ENCODE measurements at regions not wholly inside any gene's neighbourhood (a gene's known extent, or its start where the extent isn't known, plus 50 kb on each side); places are given as distances from the start of the nearest gene placed in this dataset.

GRCh38 chr1:36602184-36602583 is 119.5 kb upstream of the CSF3R start:
- TF ChIP-seq, protein P1, sequence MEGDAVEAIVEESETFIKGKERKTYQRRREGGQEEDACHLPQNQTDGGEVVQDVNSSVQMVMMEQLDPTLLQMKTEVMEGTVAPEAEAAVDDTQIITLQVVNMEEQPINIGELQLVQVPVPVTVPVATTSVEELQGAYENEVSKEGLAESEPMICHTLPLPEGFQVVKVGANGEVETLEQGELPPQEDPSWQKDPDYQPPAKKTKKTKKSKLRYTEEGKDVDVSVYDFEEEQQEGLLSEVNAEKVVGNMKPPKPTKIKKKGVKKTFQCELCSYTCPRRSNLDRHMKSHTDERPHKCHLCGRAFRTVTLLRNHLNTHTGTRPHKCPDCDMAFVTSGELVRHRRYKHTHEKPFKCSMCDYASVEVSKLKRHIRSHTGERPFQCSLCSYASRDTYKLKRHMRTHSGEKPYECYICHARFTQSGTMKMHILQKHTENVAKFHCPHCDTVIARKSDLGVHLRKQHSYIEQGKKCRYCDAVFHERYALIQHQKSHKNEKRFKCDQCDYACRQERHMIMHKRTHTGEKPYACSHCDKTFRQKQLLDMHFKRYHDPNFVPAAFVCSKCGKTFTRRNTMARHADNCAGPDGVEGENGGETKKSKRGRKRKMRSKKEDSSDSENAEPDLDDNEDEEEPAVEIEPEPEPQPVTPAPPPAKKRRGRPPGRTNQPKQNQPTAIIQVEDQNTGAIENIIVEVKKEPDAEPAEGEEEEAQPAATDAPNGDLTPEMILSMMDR (conservative IDR thresholded peaks at IDR 0.05), result no peak
- H3K4me1 ChIP-seq (ENCODE audit: control insufficient read depth, insufficient read depth, low read length), result no peaks in the 10 kb centered on the region
- H3K27me3 ChIP-seq (ENCODE audit: control insufficient read depth, insufficient read depth, low read length, poor library complexity, severe bottlenecking), result peaks cover 59% of the 10 kb centered on the region
- Mint-ChIP-seq H3K27ac (no peak overlapping the region), H3K9me3 (no peaks in the 10 kb centered on the region), H3K27me3 (ENCODE audit: insufficient read depth) (peaks cover 17% of the 10 kb centered on the region), H3K4me1 (no peaks in the 10 kb centered on the region), H3K36me3 (ENCODE audit: low read depth) (no peaks in the 10 kb centered on the region), H3K4me3 (no peak overlapping the region)
- H3K9ac ChIP-seq (ENCODE audit: extremely low read depth, low read length, poor library complexity, severe bottlenecking), result no peak overlapping the region
- no peaks in the 10 kb centered on the region for H3K9me3 ChIP-seq (ENCODE audit: control insufficient read depth, low read length)
- WGBS, 2 experiments (ENCODE audit: insufficient coverage in 1 of 2, insufficient read length in 1 of 2), result 80% methylated on average over 2 to 4 of the region's 4 CpGs
- H3K36me3 ChIP-seq (ENCODE audit: control insufficient read depth, insufficient read depth, low read length), result no peaks in the 10 kb centered on the region
- H3K4me3 ChIP-seq (ENCODE audit: low read length), result no peak overlapping the region
- H3K27ac ChIP-seq (ENCODE audit: low read depth, low read length), result no peak overlapping the region
- no peak for DNase-seq

DNA sequence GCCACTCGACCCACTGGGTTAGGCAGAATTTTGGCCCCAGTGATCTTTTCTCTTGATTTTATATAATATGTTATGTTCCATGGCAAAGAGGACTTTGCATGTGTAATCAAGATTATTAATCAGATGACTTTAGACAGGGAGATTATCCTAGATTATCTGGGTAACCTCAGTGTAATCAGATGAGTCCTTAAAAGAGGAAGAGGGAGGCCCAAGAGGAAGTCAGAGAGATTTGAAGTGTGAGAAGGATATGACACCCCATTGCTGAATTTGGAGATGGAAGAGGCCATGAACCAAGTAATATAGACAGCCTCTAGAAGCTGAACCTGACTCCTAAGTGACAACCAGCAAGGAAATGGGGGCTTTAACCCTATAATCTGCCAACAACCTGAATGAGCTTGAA is 117.1 kb upstream of the CSF3R start:
- H3K27me3 Mint-ChIP-seq (ENCODE audit: insufficient read depth), result peaks cover 18% of the 10 kb centered on the region
- 83 to 84% methylated on average over 1 of the region's 1 CpG for WGBS, 2 experiments (ENCODE audit: insufficient coverage in 1 of 2, insufficient read length in 1 of 2)
- H3K36me3 Mint-ChIP-seq (ENCODE audit: low read depth), result no peaks in the 10 kb centered on the region
- H3K36me3 ChIP-seq (ENCODE audit: control insufficient read depth, insufficient read depth, low read length), result no peaks in the 10 kb centered on the region
- no peak overlapping the region for H3K27ac ChIP-seq (ENCODE audit: low read depth, low read length)
- peaks cover 3% of the 10 kb centered on the region for H3K4me1 Mint-ChIP-seq
- peaks cover 61% of the 10 kb centered on the region for H3K27me3 ChIP-seq (ENCODE audit: control insufficient read depth, insufficient read depth, low read length, poor library complexity, severe bottlenecking)
- no peaks in the 10 kb centered on the region for H3K9me3 ChIP-seq (ENCODE audit: control insufficient read depth, low read length)
- no peak overlapping the region for H3K9ac ChIP-seq (ENCODE audit: extremely low read depth, low read length, poor library complexity, severe bottlenecking)
- no peak for DNase-seq
- H3K9me3 Mint-ChIP-seq, result no peaks in the 10 kb centered on the region
- no peak overlapping the region for H3K27ac Mint-ChIP-seq
- H3K4me1 ChIP-seq (ENCODE audit: control insufficient read depth, insufficient read depth, low read length), result no peaks in the 10 kb centered on the region
- H3K4me3 ChIP-seq (ENCODE audit: low read length), result no peak overlapping the region
- no peak overlapping the region for H3K4me3 Mint-ChIP-seq
- TF ChIP-seq, protein P1 (conservative IDR thresholded peaks at IDR 0.05), result no peak

DNA sequence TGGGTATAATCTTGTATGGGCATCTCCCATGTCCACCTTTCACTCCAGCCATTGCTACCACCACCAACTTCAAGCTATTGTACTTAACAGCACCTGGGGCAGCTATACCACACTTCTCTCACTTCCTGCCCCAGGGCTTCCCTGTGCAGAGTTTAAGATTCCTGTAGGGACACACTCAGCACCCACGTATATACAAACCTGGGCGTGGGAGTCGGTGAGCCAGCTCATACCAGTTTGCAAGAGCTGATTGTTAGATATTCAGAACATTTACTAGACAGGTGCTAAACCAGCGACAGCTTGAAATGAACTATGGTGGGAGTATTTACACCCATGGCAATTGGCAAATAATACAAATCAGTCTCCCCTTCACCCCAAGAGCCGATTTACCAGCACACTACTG is 114.8 kb upstream of the CSF3R start:
- 87 to 92% methylated on average over 5 of the region's 5 CpGs for WGBS, 2 experiments (ENCODE audit: insufficient coverage in 1 of 2, insufficient read length in 1 of 2)

More for the DNA sequence above, 114.8 kb upstream of the CSF3R start:
- Histone ChIP-seq H3K9me3 (ENCODE audit: control insufficient read depth, low read length) (no peaks in the 10 kb centered on the region), H3K36me3 (ENCODE audit: control insufficient read depth, insufficient read depth, low read length) (no peaks in the 10 kb centered on the region), H3K4me3 (ENCODE audit: low read length) (no peak overlapping the region), H3K9ac (ENCODE audit: extremely low read depth, low read length, poor library complexity, severe bottlenecking) (no peak overlapping the region), H3K27ac (ENCODE audit: low read depth, low read length) (no peak overlapping the region), H3K27me3 (ENCODE audit: control insufficient read depth, insufficient read depth, low read length, poor library complexity, severe bottlenecking) (peaks cover 48% of the 10 kb centered on the region), H3K4me1 (ENCODE audit: control insufficient read depth, insufficient read depth, low read length) (no peaks in the 10 kb centered on the region)
- no peaks in the 10 kb centered on the region for H3K36me3 Mint-ChIP-seq (ENCODE audit: low read depth)
- no peak overlapping the region for H3K27ac Mint-ChIP-seq
- no peaks in the 10 kb centered on the region for H3K9me3 Mint-ChIP-seq
- DNase-seq, result no peak
- peaks cover 16% of the 10 kb centered on the region for H3K27me3 Mint-ChIP-seq (ENCODE audit: insufficient read depth)
- H3K4me1 Mint-ChIP-seq, result peaks cover 3% of the 10 kb centered on the region
- TF ChIP-seq, protein P1 (conservative IDR thresholded peaks at IDR 0.05), result no peak
- no peak overlapping the region for H3K4me3 Mint-ChIP-seq

All from endodermal cell (in vitro differentiated cells).